ENCODE measurements at regions not wholly inside any gene's neighbourhood (a gene's known extent, or its start where the extent isn't known, plus 50 kb on each side); places are given as distances from the start of the nearest gene placed in this dataset.

GRCh38 chr17:45579529-45580495 lies 89.3 kb upstream of the PLEKHM1 start:
- no peak overlapping the region for H3K4me2 ChIP-seq (ENCODE audit: insufficient read depth, low read length, poor library complexity, severe bottlenecking)
- no peak for DNase-seq (ENCODE audit: low spot score)
- no peak overlapping the region for H2AK5ac ChIP-seq (ENCODE audit: low read depth, low read length)
- H3K9me3 ChIP-seq (replicated peaks in 1 of 2; ENCODE audit: control insufficient read depth in 2 of 2, insufficient read depth in 1 of 2, low read depth in 1 of 2, low read length in 2 of 2): no peaks in the 10 kb centered on the region
- WGBS, 2 donors (ENCODE audit: extremely low coverage in 2 of 2, insufficient read length in 2 of 2, insufficient replicate concordance in 1 of 2): no CpG with 5 or more reads among the region's 7 CpGs
- no peak overlapping the region for H3K27ac ChIP-seq (replicated peaks; ENCODE audit: low read length)
- no peak overlapping the region for H2BK120ac ChIP-seq (ENCODE audit: low read depth, low read length)
- H3K4ac ChIP-seq (ENCODE audit: low read length): no peak overlapping the region
- peak overlapping the region; percentile 4 for H3K23ac ChIP-seq (ENCODE audit: low read depth, low read length, poor library complexity)
- H4K91ac ChIP-seq (ENCODE audit: low read depth, low read length, poor library complexity): no peak overlapping the region
- peaks cover 3 to 6% of the 10 kb centered on the region in 2 donors for H3K4me1 ChIP-seq (ENCODE audit: control insufficient read depth in 2 of 2, insufficient read depth in 1 of 2, low read depth in 1 of 2, low read length in 2 of 2)
- H3K27me3 ChIP-seq (ENCODE audit: control insufficient read depth in 3 of 3, insufficient read depth in 3 of 3, low read depth in 1 of 3, low read length in 3 of 3): no peaks in the 10 kb centered on the region
- no peak overlapping the region for H2BK5ac ChIP-seq (ENCODE audit: low read length)
- H3K79me1 ChIP-seq (ENCODE audit: low read depth, low read length): peaks cover 23% of the 10 kb centered on the region
- no peak overlapping the region for H3K4me3 ChIP-seq (ENCODE audit: low read length in 2 of 2)
- H4K8ac ChIP-seq (ENCODE audit: low read depth, low read length): no peak overlapping the region
- H3K36me3 ChIP-seq (replicated peaks in 1 of 2; ENCODE audit: control insufficient read depth in 2 of 2, insufficient read depth in 2 of 2, low read length in 2 of 2): peaks cover 3 to 73% of the 10 kb centered on the region in 2 donors
- H3K18ac ChIP-seq (ENCODE audit: low read length): no peak overlapping the region
- no peak overlapping the region for H2BK15ac ChIP-seq (ENCODE audit: low read length)
- no peak overlapping the region for H3K14ac ChIP-seq (ENCODE audit: low read length)
- no peak overlapping the region for H2BK12ac ChIP-seq (ENCODE audit: low read length)
- H3K9ac ChIP-seq (ENCODE audit: low read depth, low read length, poor library complexity): no peak overlapping the region
- no peak overlapping the region for H2AFZ ChIP-seq (ENCODE audit: low read length)

DNA sequence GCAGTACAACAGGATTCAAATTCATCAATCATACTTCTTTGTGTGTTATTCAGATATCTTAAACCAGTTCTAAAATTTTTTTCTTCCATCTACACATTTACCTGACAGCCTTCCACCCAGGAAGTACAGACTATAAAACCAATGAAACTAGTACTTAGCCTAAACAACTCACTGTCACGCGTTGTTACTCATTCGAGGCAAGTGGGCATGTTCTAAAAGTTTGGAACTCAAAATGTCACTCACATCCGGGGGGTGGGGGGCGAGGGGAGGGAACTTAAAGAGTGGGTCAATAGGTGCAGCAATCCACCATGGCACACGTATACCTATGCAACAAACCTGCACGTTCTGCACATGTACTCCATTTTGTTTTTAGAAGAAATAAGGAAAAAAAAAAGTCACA lies 90.4 kb upstream of the PLEKHM1 start:
- no peak overlapping the region for H2BK12ac ChIP-seq (ENCODE audit: low read length)
- no peak for DNase-seq (ENCODE audit: low spot score)
- no peak overlapping the region for H3K18ac ChIP-seq (ENCODE audit: low read length)
- peaks cover 3 to 6% of the 10 kb centered on the region in 2 donors for H3K4me1 ChIP-seq (ENCODE audit: control insufficient read depth in 2 of 2, insufficient read depth in 1 of 2, low read depth in 1 of 2, low read length in 2 of 2)
- H3K23ac ChIP-seq (ENCODE audit: low read depth, low read length, poor library complexity): no peak overlapping the region
- H3K36me3 ChIP-seq (replicated peaks in 1 of 2; ENCODE audit: control insufficient read depth in 2 of 2, insufficient read depth in 2 of 2, low read length in 2 of 2): peaks cover 3 to 62% of the 10 kb centered on the region in 2 donors
- no peak overlapping the region for H3K4ac ChIP-seq (ENCODE audit: low read length)
- no peak overlapping the region for H4K91ac ChIP-seq (ENCODE audit: low read depth, low read length, poor library complexity)
- no peak overlapping the region for H3K9ac ChIP-seq (ENCODE audit: low read depth, low read length, poor library complexity)
- H2AFZ ChIP-seq (ENCODE audit: low read length): no peak overlapping the region
- H3K4me3 ChIP-seq (ENCODE audit: low read length in 2 of 2): no peak overlapping the region
- H2BK5ac ChIP-seq (ENCODE audit: low read length): no peak overlapping the region
- H3K14ac ChIP-seq (ENCODE audit: low read length): no peak overlapping the region
- H2BK15ac ChIP-seq (ENCODE audit: low read length): no peak overlapping the region
- peaks cover 20% of the 10 kb centered on the region for H3K79me1 ChIP-seq (ENCODE audit: low read depth, low read length)
- H2AK5ac ChIP-seq (ENCODE audit: low read depth, low read length): no peak overlapping the region
- H4K8ac ChIP-seq (ENCODE audit: low read depth, low read length): no peak overlapping the region
- H3K4me2 ChIP-seq (ENCODE audit: insufficient read depth, low read length, poor library complexity, severe bottlenecking): no peak overlapping the region
- H3K9me3 ChIP-seq (replicated peaks in 1 of 2; ENCODE audit: control insufficient read depth in 2 of 2, insufficient read depth in 1 of 2, low read depth in 1 of 2, low read length in 2 of 2): no peaks in the 10 kb centered on the region
- WGBS, 2 donors (ENCODE audit: extremely low coverage in 2 of 2, insufficient read length in 2 of 2, insufficient replicate concordance in 1 of 2): no CpG with 5 or more reads among the region's 7 CpGs
- no peak overlapping the region for H2BK120ac ChIP-seq (ENCODE audit: low read depth, low read length)
- H3K27ac ChIP-seq (replicated peaks; ENCODE audit: low read length): no peak overlapping the region
- no peaks in the 10 kb centered on the region for H3K27me3 ChIP-seq (ENCODE audit: control insufficient read depth in 3 of 3, insufficient read depth in 3 of 3, low read depth in 1 of 3, low read length in 3 of 3)

GRCh38 chr17:45581860-45582259 lies 91.3 kb upstream of the PLEKHM1 start:
- H2BK5ac ChIP-seq (ENCODE audit: low read length): no peak overlapping the region
- H3K23ac ChIP-seq (ENCODE audit: low read depth, low read length, poor library complexity): no peak overlapping the region
- H2BK15ac ChIP-seq (ENCODE audit: low read length): no peak overlapping the region
- DNase-seq (ENCODE audit: low spot score): no peak
- no peak overlapping the region for H2BK12ac ChIP-seq (ENCODE audit: low read length)
- H3K27me3 ChIP-seq (ENCODE audit: control insufficient read depth in 3 of 3, insufficient read depth in 3 of 3, low read depth in 1 of 3, low read length in 3 of 3): no peaks in the 10 kb centered on the region
- peaks cover 20% of the 10 kb centered on the region for H3K79me1 ChIP-seq (ENCODE audit: low read depth, low read length)
- H2AK5ac ChIP-seq (ENCODE audit: low read depth, low read length): no peak overlapping the region
- peaks cover 3 to 53% of the 10 kb centered on the region in 2 donors for H3K36me3 ChIP-seq (replicated peaks in 1 of 2; ENCODE audit: control insufficient read depth in 2 of 2, insufficient read depth in 2 of 2, low read length in 2 of 2)
- no peak overlapping the region for H2AFZ ChIP-seq (ENCODE audit: low read length)
- no peak overlapping the region for H4K8ac ChIP-seq (ENCODE audit: low read depth, low read length)
- no CpG with 5 or more reads among the region's 9 CpGs for WGBS, 2 donors (ENCODE audit: extremely low coverage in 2 of 2, insufficient read length in 2 of 2, insufficient replicate concordance in 1 of 2)
- H3K4ac ChIP-seq (ENCODE audit: low read length): no peak overlapping the region
- H3K4me1 ChIP-seq (ENCODE audit: control insufficient read depth in 2 of 2, insufficient read depth in 1 of 2, low read depth in 1 of 2, low read length in 2 of 2): peaks cover 3 to 6% of the 10 kb centered on the region in 2 donors
- no peak overlapping the region for H3K14ac ChIP-seq (ENCODE audit: low read length)
- H3K4me2 ChIP-seq (ENCODE audit: insufficient read depth, low read length, poor library complexity, severe bottlenecking): no peak overlapping the region
- H3K18ac ChIP-seq (ENCODE audit: low read length): no peak overlapping the region
- no peak overlapping the region for H3K9ac ChIP-seq (ENCODE audit: low read depth, low read length, poor library complexity)
- H4K91ac ChIP-seq (ENCODE audit: low read depth, low read length, poor library complexity): no peak overlapping the region
- H3K9me3 ChIP-seq (replicated peaks in 1 of 2; ENCODE audit: control insufficient read depth in 2 of 2, insufficient read depth in 1 of 2, low read depth in 1 of 2, low read length in 2 of 2): no peaks in the 10 kb centered on the region
- no peak overlapping the region for H2BK120ac ChIP-seq (ENCODE audit: low read depth, low read length)
- H3K27ac ChIP-seq (replicated peaks; ENCODE audit: low read length): no peak overlapping the region
- no peak overlapping the region for H3K4me3 ChIP-seq (ENCODE audit: low read length in 2 of 2)
